Muscle layer of colon (tissue), 2 donors: ENCODE measurements at regions not wholly inside any gene's neighbourhood (a gene's known extent, or its start where the extent isn't known, plus 50 kb on each side); places are given as distances from the start of the nearest gene placed in this dataset.
"Not testable (repeated sequence)": the region's sequence is repeated elsewhere in the genome, so short reads cannot be mapped to it uniquely, and the experiment has no call there.

Experiments
- H3K27ac ChIP-seq: one replicate; pipeline ENCODE4 v1.7.0; 2013; ENCODE audit warnings: low read depth, mild to moderate bottlenecking, low read length, moderate library complexity
- H3K27me3 ChIP-seq, 2 donors: one replicate each; pipeline ENCODE4 v1.7.0; 2013; ENCODE audit warnings: low read length in 2 of 2, mild to moderate bottlenecking in 2 of 2; ENCODE audit not compliant: insufficient read depth in 2 of 2, control insufficient read depth in 1 of 2
- H3K36me3 ChIP-seq: one replicate; pipeline ENCODE4 v1.7.0; 2013; ENCODE audit warnings: mild to moderate bottlenecking, low read length; ENCODE audit not compliant: insufficient read depth
- H3K4me1 ChIP-seq: one replicate; pipeline ENCODE4 v1.7.0; 2013; ENCODE audit warnings: mild to moderate bottlenecking, low read length; ENCODE audit not compliant: insufficient read depth
- H3K4me3 ChIP-seq, 2 donors: one replicate each; pipeline ENCODE4 v1.7.0; 2013; ENCODE audit warnings: low read length in 2 of 2, low read depth in 1 of 2, mild to moderate bottlenecking in 1 of 2, moderate library complexity in 1 of 2
- H3K9ac ChIP-seq: one replicate; pipeline ENCODE4 v1.7.0; 2013; ENCODE audit warnings: low read length
- H3K9me3 ChIP-seq: one replicate; pipeline ENCODE4 v1.7.0; 2013; ENCODE audit warnings: mild to moderate bottlenecking, low read length
- donor health status: abdominal sarcoma.
- donor health status: Adenocarcinoma of cecum.

- H3K4me3 ChIP-seq, result no peak overlapping the region
- H3K9me3 ChIP-seq, result no peaks in the 10 kb centered on the region
- no peaks in the 10 kb centered on the region for H3K27me3 ChIP-seq
- H3K4me1 ChIP-seq, result no peaks in the 10 kb centered on the region
- H3K27ac ChIP-seq, result no peak overlapping the region
- H3K36me3 ChIP-seq, result no peaks in the 10 kb centered on the region
- H3K9ac ChIP-seq, result no peak overlapping the region
Measured at GRCh38 chr3:109944836-109945235, 607.5 kb upstream of the DPPA4 start.

- Histone ChIP-seq H3K27ac (no peak overlapping the region), H3K27me3 (no peaks in the 10 kb centered on the region), H3K4me1 (no peaks in the 10 kb centered on the region), H3K4me3 (no peak overlapping the region), H3K9me3 (no peaks in the 10 kb centered on the region), H3K36me3 (no peaks in the 10 kb centered on the region), H3K9ac (no peak overlapping the region)
Measured at GRCh38 chr3:109952924-109953323, 615.6 kb upstream of the DPPA4 start.

GRCh38 chr3:109963831-109964230 is 626.5 kb upstream of the DPPA4 start:
- H3K36me3 ChIP-seq, result no peaks in the 10 kb centered on the region
- no peaks in the 10 kb centered on the region for H3K4me1 ChIP-seq
- no peak overlapping the region for H3K27ac ChIP-seq
- no peak overlapping the region for H3K4me3 ChIP-seq
- no peaks in the 10 kb centered on the region for H3K9me3 ChIP-seq
- H3K9ac ChIP-seq, result no peak overlapping the region
- no peaks in the 10 kb centered on the region for H3K27me3 ChIP-seq

GRCh38 chr3:109973733-109974132 is 636.4 kb upstream of the DPPA4 start:
- Histone ChIP-seq H3K36me3 (no peaks in the 10 kb centered on the region), H3K27ac (no peak overlapping the region), H3K27me3 (no peaks in the 10 kb centered on the region), H3K4me1 (no peaks in the 10 kb centered on the region), H3K4me3 (no peak overlapping the region), H3K9me3 (no peaks in the 10 kb centered on the region), H3K9ac (no peak overlapping the region)

GRCh38 chr3:109977897-109978296 is 640.6 kb upstream of the DPPA4 start:
- H3K27me3 ChIP-seq, result no peaks in the 10 kb centered on the region
- H3K4me1 ChIP-seq, result no peaks in the 10 kb centered on the region
- H3K27ac ChIP-seq, result no peak overlapping the region
- H3K9ac ChIP-seq, result no peak overlapping the region
- no peak overlapping the region for H3K4me3 ChIP-seq
- H3K9me3 ChIP-seq, result no peaks in the 10 kb centered on the region
- no peaks in the 10 kb centered on the region for H3K36me3 ChIP-seq

GRCh38 chr3:109982201-109982600 is 644.9 kb upstream of the DPPA4 start:
- H3K9me3 ChIP-seq, result no peaks in the 10 kb centered on the region
- no peaks in the 10 kb centered on the region for H3K27me3 ChIP-seq
- H3K9ac ChIP-seq, result no peak overlapping the region
- no peaks in the 10 kb centered on the region for H3K4me1 ChIP-seq
- no peak overlapping the region for H3K4me3 ChIP-seq
- H3K27ac ChIP-seq, result no peak overlapping the region
- H3K36me3 ChIP-seq, result no peaks in the 10 kb centered on the region

- H3K9ac ChIP-seq, result no peak overlapping the region
- no peaks in the 10 kb centered on the region for H3K36me3 ChIP-seq
- no peak overlapping the region for H3K4me3 ChIP-seq
- H3K27me3 ChIP-seq, result no peaks in the 10 kb centered on the region
- H3K9me3 ChIP-seq, result no peaks in the 10 kb centered on the region
- H3K4me1 ChIP-seq, result no peaks in the 10 kb centered on the region
- no peak overlapping the region for H3K27ac ChIP-seq
Measured at GRCh38 chr3:109984976-109985375, 647.6 kb upstream of the DPPA4 start.

GRCh38 chr3:109985943-109986555 is 648.7 kb upstream of the DPPA4 start:
- H3K27ac ChIP-seq, result no peak overlapping the region
- no peak overlapping the region for H3K4me3 ChIP-seq
- no peaks in the 10 kb centered on the region for H3K9me3 ChIP-seq
- H3K9ac ChIP-seq, result no peak overlapping the region
- H3K4me1 ChIP-seq, result no peaks in the 10 kb centered on the region
- H3K27me3 ChIP-seq, result no peaks in the 10 kb centered on the region
- no peaks in the 10 kb centered on the region for H3K36me3 ChIP-seq

GRCh38 chr3:109994853-109995252 is 657.5 kb upstream of the DPPA4 start:
- no peak overlapping the region for H3K4me3 ChIP-seq
- no peaks in the 10 kb centered on the region for H3K9me3 ChIP-seq
- no peak overlapping the region for H3K9ac ChIP-seq
- H3K27me3 ChIP-seq, result no peaks in the 10 kb centered on the region
- H3K27ac ChIP-seq, result no peak overlapping the region
- H3K36me3 ChIP-seq, result no peaks in the 10 kb centered on the region
- H3K4me1 ChIP-seq, result no peaks in the 10 kb centered on the region

GRCh38 chr3:109995377-109995776 is 658.0 kb upstream of the DPPA4 start:
- H3K4me3 ChIP-seq, result no peak overlapping the region
- H3K9me3 ChIP-seq, result no peaks in the 10 kb centered on the region
- H3K4me1 ChIP-seq, result no peaks in the 10 kb centered on the region
- no peak overlapping the region for H3K27ac ChIP-seq
- no peaks in the 10 kb centered on the region for H3K36me3 ChIP-seq
- H3K9ac ChIP-seq, result no peak overlapping the region
- H3K27me3 ChIP-seq, result no peaks in the 10 kb centered on the region

- not testable (repeated sequence) for H3K27ac ChIP-seq, H3K9me3 ChIP-seq, H3K36me3 ChIP-seq, H3K27me3 ChIP-seq, H3K4me3 ChIP-seq, H3K9ac ChIP-seq, H3K4me1 ChIP-seq
Measured at GRCh38 chr3:110001905-110002304, 664.6 kb upstream of the DPPA4 start.

- no peak overlapping the region for H3K4me3 ChIP-seq
- no peaks in the 10 kb centered on the region for H3K9me3 ChIP-seq
- H3K36me3 ChIP-seq, result no peaks in the 10 kb centered on the region
- H3K27me3 ChIP-seq, result no peaks in the 10 kb centered on the region
- no peak overlapping the region for H3K27ac ChIP-seq
- H3K4me1 ChIP-seq, result no peaks in the 10 kb centered on the region
- no peak overlapping the region for H3K9ac ChIP-seq
Measured at GRCh38 chr3:110006913-110007312, 669.6 kb upstream of the DPPA4 start.
